ENCODE measurements at regions not wholly inside any gene's neighbourhood (a gene's known extent, or its start where the extent isn't known, plus 50 kb on each side); places are given as distances from the start of the nearest gene placed in this dataset. TPM values are rescaled to one million over a fixed set of nuclear protein-coding genes. Genes with fewer than 3 reads are reported as not detected.

DNA sequence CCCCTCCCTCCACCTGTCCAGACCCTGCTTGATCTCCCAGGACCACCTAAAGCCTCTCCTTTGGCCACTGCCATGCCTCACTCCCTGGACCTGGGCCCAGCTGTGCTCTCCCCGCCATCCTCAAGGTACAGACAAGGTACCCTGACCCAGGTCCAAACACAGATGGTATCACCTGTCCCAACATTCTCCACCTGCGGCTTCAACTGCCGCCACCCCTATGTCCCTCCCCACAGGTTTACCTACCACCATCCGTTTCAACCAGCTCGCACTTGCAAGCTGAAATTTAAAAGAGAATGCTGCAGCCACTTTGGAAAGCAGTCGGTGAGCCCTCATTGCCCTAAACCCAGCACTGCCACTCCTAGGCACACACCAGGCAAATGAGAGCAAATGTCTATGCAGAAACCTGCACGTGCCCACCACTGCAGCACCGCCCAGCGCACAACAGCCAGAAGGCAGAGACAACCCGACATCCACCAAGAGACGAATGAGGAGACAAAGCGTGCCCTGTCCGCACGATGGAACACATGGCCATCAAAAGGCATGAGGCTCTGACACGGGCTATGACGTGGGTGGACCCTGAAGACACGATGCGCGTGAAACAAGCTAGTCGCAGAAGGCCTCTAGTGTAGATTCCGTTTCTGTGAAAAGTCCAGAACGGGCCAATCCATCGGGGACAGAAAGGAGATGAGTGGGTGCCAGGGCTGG lies 71.0 kb downstream of the RFLNA start:
- TF ChIP-seq, protein P1, sequence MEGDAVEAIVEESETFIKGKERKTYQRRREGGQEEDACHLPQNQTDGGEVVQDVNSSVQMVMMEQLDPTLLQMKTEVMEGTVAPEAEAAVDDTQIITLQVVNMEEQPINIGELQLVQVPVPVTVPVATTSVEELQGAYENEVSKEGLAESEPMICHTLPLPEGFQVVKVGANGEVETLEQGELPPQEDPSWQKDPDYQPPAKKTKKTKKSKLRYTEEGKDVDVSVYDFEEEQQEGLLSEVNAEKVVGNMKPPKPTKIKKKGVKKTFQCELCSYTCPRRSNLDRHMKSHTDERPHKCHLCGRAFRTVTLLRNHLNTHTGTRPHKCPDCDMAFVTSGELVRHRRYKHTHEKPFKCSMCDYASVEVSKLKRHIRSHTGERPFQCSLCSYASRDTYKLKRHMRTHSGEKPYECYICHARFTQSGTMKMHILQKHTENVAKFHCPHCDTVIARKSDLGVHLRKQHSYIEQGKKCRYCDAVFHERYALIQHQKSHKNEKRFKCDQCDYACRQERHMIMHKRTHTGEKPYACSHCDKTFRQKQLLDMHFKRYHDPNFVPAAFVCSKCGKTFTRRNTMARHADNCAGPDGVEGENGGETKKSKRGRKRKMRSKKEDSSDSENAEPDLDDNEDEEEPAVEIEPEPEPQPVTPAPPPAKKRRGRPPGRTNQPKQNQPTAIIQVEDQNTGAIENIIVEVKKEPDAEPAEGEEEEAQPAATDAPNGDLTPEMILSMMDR (IDR thresholded peaks at IDR 0.05), result no peak
- ATAC-seq (ENCODE audit: low FRiP score) (no peak), DNase-seq (ENCODE audit: low spot score) (no peak)

Small RNA genes lying in the stretch of these regions (small RNA-seq; reads per million reads assigned to genes)
- gene AC073916.1, result not detected

All from omental fat pad (tissue), 3 donors.